Esophagus muscularis mucosa (tissue), 4 donors: ENCODE measurements at regions not wholly inside any gene's neighbourhood (a gene's known extent, or its start where the extent isn't known, plus 50 kb on each side); places are given as distances from the start of the nearest gene placed in this dataset.

ENCODE experiments used
- DNase-seq: peaks from one replicate; pipeline ENCODE4 v3.0.0-alpha.2; 2017; ENCODE audit errors: extremely low spot score
- H3K27ac ChIP-seq, 4 donors: fragments of 200-600 bp; sonication (generic); replicated peaks in 1 of 4; 1 replicate in 3 of 4; 2 replicates in 1 of 4; pipeline ENCODE4 v1.5.1; 2016 to 2019; ENCODE audit warnings: mild to moderate bottlenecking in 1 of 4
- H3K27me3 ChIP-seq, 4 donors: fragments of 200-600 bp; sonication (generic); one replicate each; pipeline versions ENCODE4 v1.5.1 to v1.6.0; 2016 to 2019
- H3K36me3 ChIP-seq, 4 donors: fragments of 200-600 bp; sonication (generic); one replicate each; pipeline ENCODE4 v1.5.1; 2016 to 2019
- H3K4me1 ChIP-seq, 4 donors: fragments of 200-600 bp; sonication (generic); one replicate each; pipeline ENCODE4 v1.5.1; 2016 to 2019
- H3K4me3 ChIP-seq, 4 donors: fragments of 200-600 bp; sonication (generic); 1 replicate in 2 of 4; 2 replicates in 2 of 4; pipeline ENCODE4 v1.5.1; 2016 to 2019; ENCODE audit warnings: mild to moderate bottlenecking in 4 of 4, moderate library complexity in 1 of 4
- H3K9me3 ChIP-seq, 4 donors: fragments of 200-600 bp; sonication (generic); 1 replicate in 3 of 4; 2 replicates in 1 of 4; pipeline ENCODE4 v1.5.1; 2016 to 2019
- EP300 ChIP-seq: sonication (generic); formaldehyde crosslinking; IDR thresholded peaks from one replicate; pipeline ENCODE4 v1.6.1; 2017; ENCODE audit warnings: antibody characterized with exemption
- POLR2A ChIP-seq: fragments of 450-650 bp; IDR thresholded peaks from one replicate; pipeline ENCODE4 v1.6.1; 2017; ENCODE audit warnings: antibody characterized with exemption, moderate library complexity, mild to moderate bottlenecking, low read depth
- POLR2AphosphoS5 ChIP-seq, 2 donors: sonication (generic); formaldehyde crosslinking; IDR thresholded peaks; one replicate each; pipeline ENCODE4 v1.6.1; 2017; ENCODE audit warnings: antibody characterized with exemption in 2 of 2
- WGBS: methylation state at CpG from one replicate; pipeline ENCODE4 v1.1.5; 2018; 5-methylcytosine and 5-hydroxymethylcytosine counted together
- intact Hi-C: fragments of 100-400 bp; cut with DNase I; formaldehyde crosslinking; loops from one replicate; pipeline ENCODE4 v1.15.1; 2023
- TF ChIP-seq, protein P1 (sequence below), 3 experiments: fragments of 200-600 bp in 2 of 3; fragments of 450-650 bp in 1 of 3; sonication (generic) in 2 of 3; IDR thresholded peaks; one replicate each; pipeline ENCODE4 v1.5.1; 2017 to 2019; ENCODE audit warnings: antibody characterized with exemption in 3 of 3, mild to moderate bottlenecking in 2 of 3, moderate library complexity in 1 of 3

GRCh38 chr4:106418444-106418843 lies 49.9 kb upstream of the GIMD1 start:
- TF ChIP-seq EP300: no peak
- TF ChIP-seq POLR2A: no peak
- TF ChIP-seq POLR2AphosphoS5 (IDR thresholded peaks at IDR 0.05): no peak
- TF ChIP-seq, protein P1, sequence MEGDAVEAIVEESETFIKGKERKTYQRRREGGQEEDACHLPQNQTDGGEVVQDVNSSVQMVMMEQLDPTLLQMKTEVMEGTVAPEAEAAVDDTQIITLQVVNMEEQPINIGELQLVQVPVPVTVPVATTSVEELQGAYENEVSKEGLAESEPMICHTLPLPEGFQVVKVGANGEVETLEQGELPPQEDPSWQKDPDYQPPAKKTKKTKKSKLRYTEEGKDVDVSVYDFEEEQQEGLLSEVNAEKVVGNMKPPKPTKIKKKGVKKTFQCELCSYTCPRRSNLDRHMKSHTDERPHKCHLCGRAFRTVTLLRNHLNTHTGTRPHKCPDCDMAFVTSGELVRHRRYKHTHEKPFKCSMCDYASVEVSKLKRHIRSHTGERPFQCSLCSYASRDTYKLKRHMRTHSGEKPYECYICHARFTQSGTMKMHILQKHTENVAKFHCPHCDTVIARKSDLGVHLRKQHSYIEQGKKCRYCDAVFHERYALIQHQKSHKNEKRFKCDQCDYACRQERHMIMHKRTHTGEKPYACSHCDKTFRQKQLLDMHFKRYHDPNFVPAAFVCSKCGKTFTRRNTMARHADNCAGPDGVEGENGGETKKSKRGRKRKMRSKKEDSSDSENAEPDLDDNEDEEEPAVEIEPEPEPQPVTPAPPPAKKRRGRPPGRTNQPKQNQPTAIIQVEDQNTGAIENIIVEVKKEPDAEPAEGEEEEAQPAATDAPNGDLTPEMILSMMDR (IDR thresholded peaks at IDR 0.05): no peak
- intact Hi-C loops: no loop called here
- Histone ChIP-seq H3K27ac (no peak overlapping the region), H3K4me1 (peaks cover 0 to 4% (median 0%) of the 10 kb centered on the region in 4 donors), H3K36me3 (no peaks in the 10 kb centered on the region), H3K4me3 (no peak overlapping the region), H3K27me3 (no peaks in the 10 kb centered on the region), H3K9me3 (no peaks in the 10 kb centered on the region)
- WGBS: 65% methylated on average over 1 of the region's 1 CpG
- no peak for DNase-seq
